ENCODE measurements at regions not wholly inside any gene's neighbourhood (a gene's known extent, or its start where the extent isn't known, plus 50 kb on each side); places are given as distances from the start of the nearest gene placed in this dataset.

GRCh38 chr18:2310886-2311285 lies 260.4 kb downstream of the METTL4 start:
- TF ChIP-seq MAX (IDR thresholded peaks at IDR 0.05) (no peak), CTCF (IDR thresholded peaks at IDR 0.05; ENCODE audit: low read depth, low read length, missing input control) (no peak), HNF4G (IDR thresholded peaks at IDR 0.05) (no peak), SP1 (IDR thresholded peaks at IDR 0.05) (no peak), TAF1 (conservative IDR thresholded peaks at IDR 0.05) (no peak), YY1 (IDR thresholded peaks at IDR 0.05) (no peak), RXRA (IDR thresholded peaks at IDR 0.05) (no peak), JUND (IDR thresholded peaks at IDR 0.05) (no peak), EGR1 (IDR thresholded peaks at IDR 0.05; ENCODE audit: low read depth in 2 of 2) (no peak), ZBTB33 (IDR thresholded peaks at IDR 0.05) (no peak), HNF4A (conservative IDR thresholded peaks at IDR 0.05) (no peak), GABPA (IDR thresholded peaks at IDR 0.05 in 1 of 2, conservative IDR thresholded peaks at IDR 0.05 in 1 of 2) (no peak), RAD21 (IDR thresholded peaks at IDR 0.05) (no peak), ATF3 (IDR thresholded peaks at IDR 0.05) (no peak)
